Mucosa of gallbladder (tissue), 1 donor: ENCODE measurements at regions not wholly inside any gene's neighbourhood (a gene's known extent, or its start where the extent isn't known, plus 50 kb on each side); places are given as distances from the start of the nearest gene placed in this dataset.

Experiments used
- DNase-seq: peaks from one replicate; pipeline ENCODE4 v3.0.0-alpha.2; 2020; ENCODE audit warnings: low spot score
- donor health status: DM: no; HTN: no; CAD: no.

- no peak for DNase-seq
Observed at GRCh38 chr6:141316236-141316635, 816.5 kb upstream of the GJE1 start.

- no peak for DNase-seq
Observed at GRCh38 chr6:141313986-141314385, 818.7 kb upstream of the GJE1 start.

GRCh38 chr6:141309295-141309694 is 823.4 kb upstream of the GJE1 start:
- no peak for DNase-seq

- no peak for DNase-seq
Observed at GRCh38 chr6:141307309-141307998, 825.3 kb upstream of the GJE1 start.

- DNase-seq, result no peak
Observed at GRCh38 chr6:141303907-141304306, 828.8 kb upstream of the GJE1 start.

GRCh38 chr6:141301779-141302178 is 830.9 kb upstream of the GJE1 start:
- DNase-seq, result no peak

- DNase-seq, result no peak
Observed at GRCh38 chr6:141290941-141291721, 841.6 kb upstream of the GJE1 start.

GRCh38 chr6:141288947-141289346 is 843.8 kb upstream of the GJE1 start:
- DNase-seq, result no peak

GRCh38 chr6:141282263-141282662 is 850.5 kb upstream of the GJE1 start:
- no peak for DNase-seq

GRCh38 chr6:141269684-141270083 is 863.0 kb upstream of the GJE1 start:
- DNase-seq, result no peak

GRCh38 chr6:141267420-141267819 is 865.3 kb upstream of the GJE1 start:
- DNase-seq, result no peak

- no peak for DNase-seq
Observed at GRCh38 chr6:141265756-141266623, 866.7 kb upstream of the GJE1 start.

- DNase-seq, result no peak
Observed at GRCh38 chr6:141264101-141264500, 868.6 kb upstream of the GJE1 start.

- no peak for DNase-seq
Observed at GRCh38 chr6:141261672-141262060, 871.1 kb upstream of the GJE1 start.

- DNase-seq, result no peak
Observed at GRCh38 chr6:141261016-141261671, 871.6 kb upstream of the GJE1 start.

- no peak for DNase-seq
Observed at GRCh38 chr6:141260627-141261015, 872.1 kb upstream of the GJE1 start.

- DNase-seq, result no peak
Observed at GRCh38 chr6:141259807-141260206, 872.9 kb upstream of the GJE1 start.

- DNase-seq, result no peak
Observed at GRCh38 chr6:141259091-141259490, 873.6 kb upstream of the GJE1 start.

- DNase-seq, result no peak
Observed at GRCh38 chr6:141258516-141258915, 874.2 kb upstream of the GJE1 start.

- DNase-seq, result no peak
Observed at GRCh38 chr6:141254336-141254735, 878.4 kb upstream of the GJE1 start.

GRCh38 chr6:141252828-141253608 is 879.7 kb upstream of the GJE1 start:
- no peak for DNase-seq
